ENCODE measurements at regions not wholly inside any gene's neighbourhood (a gene's known extent, or its start where the extent isn't known, plus 50 kb on each side); places are given as distances from the start of the nearest gene placed in this dataset.
"Not testable (repeated sequence)": the region's sequence is repeated elsewhere in the genome, so short reads cannot be mapped to it uniquely, and the experiment has no call there.

GRCh38 chr12:71266606-71267005 lies 108.8 kb upstream of the TSPAN8 start:
- Histone ChIP-seq H3K9me2 (replicated peaks; ENCODE audit: low read length) (no peaks in the 10 kb centered on the region), H3K36me3 (ENCODE audit: low read depth, low read length) (no peaks in the 10 kb centered on the region), H3K79me2 (ENCODE audit: low read length) (no peaks in the 10 kb centered on the region), H3K9me3 (ENCODE audit: low read length) (no peaks in the 10 kb centered on the region), H3K4me3 (ENCODE audit: low read length) (no peak overlapping the region), H3K9ac (ENCODE audit: low read length) (no peak overlapping the region), H3K4me1 (ENCODE audit: insufficient read depth, low read length) (no peaks in the 10 kb centered on the region), H2AFZ (ENCODE audit: low read length) (no peak overlapping the region), H3K27me3 (ENCODE audit: low read length) (no peaks in the 10 kb centered on the region), H3F3A (ENCODE audit: low read length, unreplicated experiment) (no peaks in the 10 kb centered on the region), H3K4me2 (ENCODE audit: low read length) (no peak overlapping the region), H4K20me1 (ENCODE audit: low read length) (no peaks in the 10 kb centered on the region), H3K27ac (ENCODE audit: low read length) (no peak overlapping the region)
- ChIA-PET POLR2A (ENCODE audit: unreplicated experiment) (no interaction called here), CTCF (no interaction called here)
- BruUV-seq (replicated peaks), result no TSS peak
- intact Hi-C loops (cut with micrococcal nuclease), result no loop called here
- TF ChIP-seq EZH2phosphoT487 (IDR thresholded peaks at IDR 0.05; ENCODE audit: borderline replicate concordance, low read length), result no peak
- TF ChIP-seq EZH2 (IDR thresholded peaks at IDR 0.05; ENCODE audit: low read length, unreplicated experiment), result no peak
- no peak for TF ChIP-seq CTCF (conservative IDR thresholded peaks at IDR 0.05; ENCODE audit: low read depth, low read length)
- DNase-seq (no peak), ATAC-seq (no peak)

- BruUV-seq (replicated peaks); H3K9me2 ChIP-seq (replicated peaks; ENCODE audit: low read length); H3K36me3 ChIP-seq (ENCODE audit: low read depth, low read length); H3K9ac ChIP-seq (ENCODE audit: low read length); H2AFZ ChIP-seq (ENCODE audit: low read length); DNase-seq; H3K27me3 ChIP-seq (ENCODE audit: low read length); H3K4me2 ChIP-seq (ENCODE audit: low read length); H3K4me1 ChIP-seq (ENCODE audit: insufficient read depth, low read length); H4K20me1 ChIP-seq (ENCODE audit: low read length); CTCF ChIA-PET; POLR2A ChIA-PET (ENCODE audit: unreplicated experiment); H3K9me3 ChIP-seq (ENCODE audit: low read length); intact Hi-C loops (cut with micrococcal nuclease); H3F3A ChIP-seq (ENCODE audit: low read length, unreplicated experiment); H3K79me2 ChIP-seq (ENCODE audit: low read length); H3K4me3 ChIP-seq (ENCODE audit: low read length); H3K27ac ChIP-seq (ENCODE audit: low read length); ATAC-seq: not testable (repeated sequence)
These were observed 107.9 kb upstream of the TSPAN8 start for GRCh38 chr12:71265731-71266130.

- DNase-seq (no peak), ATAC-seq (no peak)
- H2AFZ ChIP-seq (ENCODE audit: low read length), result no peak overlapping the region
- no peaks in the 10 kb centered on the region for H4K20me1 ChIP-seq (ENCODE audit: low read length)
- no peak overlapping the region for H3K4me2 ChIP-seq (ENCODE audit: low read length)
- H3K9me2 ChIP-seq (replicated peaks; ENCODE audit: low read length), result no peaks in the 10 kb centered on the region
- no peaks in the 10 kb centered on the region for H3K79me2 ChIP-seq (ENCODE audit: low read length)
- no peaks in the 10 kb centered on the region for H3K9me3 ChIP-seq (ENCODE audit: low read length)
- H3K4me1 ChIP-seq (ENCODE audit: insufficient read depth, low read length), result no peaks in the 10 kb centered on the region
- no peaks in the 10 kb centered on the region for H3K36me3 ChIP-seq (ENCODE audit: low read depth, low read length)
- no peak overlapping the region for H3K4me3 ChIP-seq (ENCODE audit: low read length)
- H3K9ac ChIP-seq (ENCODE audit: low read length), result no peak overlapping the region
- no peaks in the 10 kb centered on the region for H3K27me3 ChIP-seq (ENCODE audit: low read length)
- TF ChIP-seq EZH2 (IDR thresholded peaks at IDR 0.05; ENCODE audit: low read length, unreplicated experiment), result no peak
- TF ChIP-seq EZH2phosphoT487 (IDR thresholded peaks at IDR 0.05; ENCODE audit: borderline replicate concordance, low read length), result no peak
- no peak for TF ChIP-seq CTCF (conservative IDR thresholded peaks at IDR 0.05; ENCODE audit: low read depth, low read length)
- BruUV-seq (replicated peaks), result no TSS peak
- ChIA-PET CTCF (no interaction called here), POLR2A (ENCODE audit: unreplicated experiment) (no interaction called here)
- no peak overlapping the region for H3K27ac ChIP-seq (ENCODE audit: low read length)
- intact Hi-C loops (cut with micrococcal nuclease), result no loop called here
- no peaks in the 10 kb centered on the region for H3F3A ChIP-seq (ENCODE audit: low read length, unreplicated experiment)
These were observed 104.7 kb upstream of the TSPAN8 start for GRCh38 chr12:71262466-71262865.

Measured in PC-3 (cell line).